ENCODE measurements at regions not wholly inside any gene's neighbourhood (a gene's known extent, or its start where the extent isn't known, plus 50 kb on each side); places are given as distances from the start of the nearest gene placed in this dataset.

DNA sequence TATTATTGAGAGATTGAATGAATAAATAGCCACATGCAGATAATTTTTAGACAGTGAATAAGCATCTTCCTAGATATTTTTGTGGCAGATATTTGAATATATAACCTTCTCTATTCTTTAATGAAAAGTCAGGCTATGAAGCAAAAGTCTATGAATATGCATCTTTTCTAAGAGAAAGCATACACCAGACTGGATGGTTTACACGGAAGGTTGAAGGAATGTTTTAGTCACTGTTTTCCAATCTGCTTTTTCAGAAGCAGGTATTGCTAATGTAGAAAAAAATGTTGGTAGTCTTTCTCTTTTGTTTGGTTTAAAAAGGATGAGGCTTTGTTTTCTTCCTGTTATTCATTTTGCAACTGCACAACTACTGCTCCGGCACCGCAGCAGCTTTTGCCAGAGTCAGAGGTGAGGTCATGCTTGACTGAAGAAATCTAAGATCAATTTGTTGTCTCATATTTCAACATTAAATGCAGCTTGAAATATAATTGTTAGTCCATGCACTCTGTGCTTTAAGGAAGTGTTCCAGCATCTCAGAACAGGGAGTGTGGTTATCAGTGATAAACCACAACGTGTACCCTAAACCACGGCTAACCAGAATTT, 1540.8 kb upstream of the PIK3C3 start:
- TF ChIP-seq CTCF (IDR thresholded peaks at IDR 0.05) (no peak), POLR2A (IDR thresholded peaks at IDR 0.05) (no peak)
- 22% methylated on average over 5 of the region's 5 CpGs for WGBS (ENCODE audit: insufficient coverage, low coverage, low lambda C conversion rate, missing lambda C conversion rate)
- DNase-seq = no peak
- ATAC-seq = no peak
- Histone ChIP-seq H3K4me1 (no peaks in the 10 kb centered on the region), H3K9me3 (no peaks in the 10 kb centered on the region), H3K4me3 (no peak overlapping the region), H3K27me3 (no peaks in the 10 kb centered on the region), H3K36me3 (no peaks in the 10 kb centered on the region), H3K27ac (no peak overlapping the region)
- intact Hi-C loops (cut with DNase I) = no loop called here

- WGBS (ENCODE audit: insufficient coverage, low coverage, low lambda C conversion rate, missing lambda C conversion rate) = 27% methylated on average over 3 of the region's 3 CpGs
- no peak overlapping the region for H3K27ac ChIP-seq
- no peaks in the 10 kb centered on the region for H3K9me3 ChIP-seq
- ATAC-seq (no peak), DNase-seq (no peak)
- H3K36me3 ChIP-seq = no peaks in the 10 kb centered on the region
- no peaks in the 10 kb centered on the region for H3K4me1 ChIP-seq
- no peak overlapping the region for H3K4me3 ChIP-seq
- H3K27me3 ChIP-seq = no peaks in the 10 kb centered on the region
- TF ChIP-seq POLR2A (IDR thresholded peaks at IDR 0.05) (no peak), CTCF (IDR thresholded peaks at IDR 0.05) (no peak)
- intact Hi-C loops (cut with DNase I) = no loop called here
Measured at GRCh38 chr18:40413160-40413559, 1541.9 kb upstream of the PIK3C3 start.

- H3K4me1 ChIP-seq = no peaks in the 10 kb centered on the region
- TF ChIP-seq POLR2A (IDR thresholded peaks at IDR 0.05) (no peak), CTCF (IDR thresholded peaks at IDR 0.05) (no peak)
- DNase-seq (no peak), ATAC-seq (no peak)
- intact Hi-C loops (cut with DNase I) = no loop called here
- no peaks in the 10 kb centered on the region for H3K9me3 ChIP-seq
- no peak overlapping the region for H3K4me3 ChIP-seq
- no peak overlapping the region for H3K27ac ChIP-seq
- H3K27me3 ChIP-seq = no peaks in the 10 kb centered on the region
- 31% methylated on average over 3 of the region's 3 CpGs for WGBS (ENCODE audit: insufficient coverage, low coverage, low lambda C conversion rate, missing lambda C conversion rate)
- no peaks in the 10 kb centered on the region for H3K36me3 ChIP-seq
Measured at GRCh38 chr18:40412410-40412809, 1542.6 kb upstream of the PIK3C3 start.

- Histone ChIP-seq H3K27me3 (no peaks in the 10 kb centered on the region), H3K4me3 (no peak overlapping the region), H3K36me3 (no peaks in the 10 kb centered on the region), H3K9me3 (no peaks in the 10 kb centered on the region), H3K27ac (no peak overlapping the region), H3K4me1 (no peaks in the 10 kb centered on the region)
- no peak for DNase-seq
- intact Hi-C loops (cut with DNase I) = no loop called here
- no peak for ATAC-seq
- WGBS (ENCODE audit: insufficient coverage, low coverage, low lambda C conversion rate, missing lambda C conversion rate) = 32% methylated on average over 3 of the region's 3 CpGs
- TF ChIP-seq CTCF (IDR thresholded peaks at IDR 0.05) (no peak), POLR2A (IDR thresholded peaks at IDR 0.05) (no peak)
Measured at GRCh38 chr18:40407909-40408308, 1547.1 kb upstream of the PIK3C3 start.

GRCh38 chr18:40404284-40404683, 1550.8 kb upstream of the PIK3C3 start:
- no peaks in the 10 kb centered on the region for H3K36me3 ChIP-seq
- no peak for TF ChIP-seq CTCF (IDR thresholded peaks at IDR 0.05)
- no peak for TF ChIP-seq POLR2A (IDR thresholded peaks at IDR 0.05)
- DNase-seq (no peak), ATAC-seq (no peak)
- intact Hi-C loops (cut with DNase I) = no loop called here
- no peak overlapping the region for H3K4me3 ChIP-seq
- no peaks in the 10 kb centered on the region for H3K9me3 ChIP-seq
- no peaks in the 10 kb centered on the region for H3K27me3 ChIP-seq
- H3K27ac ChIP-seq = no peak overlapping the region
- H3K4me1 ChIP-seq = no peaks in the 10 kb centered on the region
- 67% methylated on average over 1 of the region's 1 CpG for WGBS (ENCODE audit: insufficient coverage, low coverage, low lambda C conversion rate, missing lambda C conversion rate)
